ENCODE measurements at regions not wholly inside any gene's neighbourhood (a gene's known extent, or its start where the extent isn't known, plus 50 kb on each side); places are given as distances from the start of the nearest gene placed in this dataset.

DNA sequence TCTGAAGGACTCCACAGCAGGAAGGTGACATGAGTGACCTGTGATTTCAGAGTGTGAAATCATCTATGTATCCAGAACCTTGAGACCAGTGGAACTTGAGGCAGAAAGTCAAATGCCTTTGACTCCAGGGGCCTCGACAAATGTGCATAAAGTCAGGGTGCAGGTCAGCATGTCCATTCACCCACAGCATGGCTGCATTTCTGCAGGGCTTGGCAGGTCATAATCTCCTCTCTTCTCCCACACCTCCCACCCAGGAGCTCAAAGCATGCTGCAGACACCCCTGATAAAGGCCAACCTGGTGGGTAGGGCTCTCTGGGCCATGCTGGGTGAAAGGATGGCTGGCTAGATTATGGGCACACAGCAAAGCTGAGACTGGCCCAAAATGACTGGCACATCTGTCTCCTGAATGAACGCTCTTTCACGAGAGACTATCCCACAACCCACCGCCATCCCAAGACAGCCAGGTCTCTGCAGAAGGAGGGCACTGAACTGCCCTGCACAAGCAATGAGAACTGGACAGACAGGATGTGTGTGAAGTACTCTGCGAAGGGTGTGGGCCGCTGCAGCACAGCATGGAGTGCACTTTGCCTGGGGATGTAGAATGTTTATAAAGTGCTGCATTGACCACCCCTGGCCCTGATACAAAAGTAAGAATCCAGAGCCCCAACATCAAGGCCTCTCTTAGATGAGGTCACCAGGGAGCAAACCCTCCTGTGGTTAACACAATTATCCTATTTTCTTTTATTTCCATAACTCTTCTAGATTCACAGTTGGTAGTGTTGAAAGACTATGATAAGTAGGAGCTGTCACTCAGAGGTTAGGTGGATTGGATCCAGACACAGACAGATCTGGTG is 78.2 kb upstream of the NXT1 start:
- ChIA-PET POLR2A (ENCODE audit: unreplicated experiment) (interaction anchor here (0.7 kb wide), 1 partner anchor 1598 kb away, joined by 3 read pairs; no protein-coding TSS in a partner anchor), CTCF (no interaction called here)
- Histone ChIP-seq H2BK20ac (ENCODE audit: low read depth, low read length) (no peak overlapping the region; the same call in 1 of the 2 replicates), H3K4me1 (ENCODE audit: control insufficient read depth, insufficient read depth, low read length) (peaks cover 6% of the 10 kb centered on the region), H3K79me1 (ENCODE audit: low read depth in 1 of 2, low read length in 2 of 2) (no peaks in the 10 kb centered on the region), H4K5ac (ENCODE audit: low read depth, low read length) (no peak overlapping the region), H3K56ac (ENCODE audit: extremely low read depth, insufficient read depth, low read length) (no peak overlapping the region), H3K27ac (ENCODE audit: insufficient read depth, low read length) (no peak overlapping the region), H3K14ac (replicated peaks; ENCODE audit: low read depth, low read length) (no peak overlapping the region), H2BK15ac (ENCODE audit: low read depth, low read length) (no peak overlapping the region), H4K20me1 (ENCODE audit: insufficient read depth, low read length) (no peaks in the 10 kb centered on the region), H3K4me2 (ENCODE audit: low read depth, low read length) (no peak overlapping the region), H4K91ac (ENCODE audit: insufficient read depth, low read depth, low read length) (no peak overlapping the region), H3K9ac (ENCODE audit: low read depth, low read length) (no peak overlapping the region), H3K18ac (ENCODE audit: low read depth, low read length) (no peak overlapping the region), H2BK5ac (ENCODE audit: low read depth, low read length, poor library complexity, severe bottlenecking) (no peak overlapping the region), H3K27me3 (ENCODE audit: control insufficient read depth, insufficient read depth, low read length) (peaks cover 2% of the 10 kb centered on the region; the same call in 1 of the 2 replicates), H3K9me1 (ENCODE audit: insufficient read depth, low read length) (no peaks in the 10 kb centered on the region), H3K36me3 (ENCODE audit: control insufficient read depth, insufficient read depth, low read length) (no peaks in the 10 kb centered on the region), H3K9me3 (ENCODE audit: control insufficient read depth, insufficient read depth, low read length) (no peaks in the 10 kb centered on the region; the same call in 1 of the 2 replicates), H2AK5ac (ENCODE audit: low read depth, low read length) (no peak overlapping the region), H3K4ac (ENCODE audit: low read depth, low read length) (no peak overlapping the region), H2BK120ac (ENCODE audit: low read depth, low read length) (no peak overlapping the region), H2AFZ (replicated peaks; ENCODE audit: low read length, poor library complexity) (peak overlapping the region; percentile 24), H3K23ac (ENCODE audit: low read depth, low read length) (no peak overlapping the region), H4K8ac (ENCODE audit: low read depth in 2 of 2, low read length in 2 of 2) (no peak overlapping the region), H2AK9ac (replicated peaks; ENCODE audit: low read depth, low read length, poor library complexity) (no peak overlapping the region), H3K4me3 (ENCODE audit: insufficient read depth, low read depth, low read length) (no peak overlapping the region)
- no TSS peak for BruUV-seq (replicated peaks)
- DNase-seq, result no peak
- TF ChIP-seq MXI1 (IDR thresholded peaks at IDR 0.05; ENCODE audit: borderline replicate concordance, low read depth, low read length) (no peak), CEBPB (IDR thresholded peaks at IDR 0.05; ENCODE audit: low read depth, low read length) (no peak), MAFK (IDR thresholded peaks at IDR 0.05; ENCODE audit: low read depth, low read length) (no peak), BHLHE40 (IDR thresholded peaks at IDR 0.05; ENCODE audit: low read depth, low read length) (no peak), SMC3 (IDR thresholded peaks at IDR 0.05; ENCODE audit: low read depth, low read length) (no peak), POLR2A (IDR thresholded peaks at IDR 0.05; ENCODE audit: low read depth, low read length) (no peak), NFE2L2 (IDR thresholded peaks at IDR 0.05; ENCODE audit: low read depth, low read length) (no peak)
- ATAC-seq (ENCODE audit: low read depth), result no peak
- intact Hi-C loops (cut with micrococcal nuclease) (no loop called here), in situ Hi-C loops (cut with MboI; ENCODE audit: low sequenced_read_pairs) (no loop called here), dilution Hi-C loops (cut with HindIII; ENCODE audit: low sequenced_read_pairs, unreplicated experiment) (no loop called here)
- 100% methylated on average over 1 of the region's 6 CpGs; no CpG with 5 or more reads in 1 of the 2 experiments for WGBS, 2 experiments (ENCODE audit: extremely low coverage in 2 of 2, insufficient read length in 1 of 2)
